CD14-positive monocyte (primary cell): ENCODE measurements at regions not wholly inside any gene's neighbourhood (a gene's known extent, or its start where the extent isn't known, plus 50 kb on each side); places are given as distances from the start of the nearest gene placed in this dataset.

ENCODE experiments used
- DNase-seq, 3 donors: peaks; one replicate each; pipeline ENCODE4 v3.0.0-alpha.2; 2011 to 2022
- H2AFZ ChIP-seq: 2 replicates; pipeline ENCODE4 v1.6.0; 2012; ENCODE audit warnings: mild to moderate bottlenecking, low read depth, low read length, inconsistent platforms; ENCODE audit not compliant: insufficient read depth, poor library complexity, severe bottlenecking
- H3K27ac ChIP-seq, 2 donors: 1 replicate in 1 of 2; 2 replicates in 1 of 2; pipeline ENCODE4 v1.5.1; 2012 to 2013; ENCODE audit warnings: low read length in 2 of 2, control low read depth in 1 of 2, inconsistent platforms in 1 of 2, low read depth in 1 of 2, mild to moderate bottlenecking in 1 of 2
- H3K27me3 ChIP-seq, 2 donors: one replicate each; pipeline versions ENCODE4 v1.6.0 to v1.6.1; 2011 to 2013; ENCODE audit warnings: low read length in 2 of 2; ENCODE audit not compliant: control insufficient read depth in 2 of 2, insufficient read depth in 2 of 2
- H3K36me3 ChIP-seq, 2 donors: replicated peaks in 1 of 2; 1 replicate in 1 of 2; 2 replicates in 1 of 2; pipeline versions ENCODE4 v1.5.1 to v1.6.1; 2012 to 2013; ENCODE audit warnings: low read length in 2 of 2, control low read depth in 1 of 2, inconsistent platforms in 1 of 2, mild to moderate bottlenecking in 1 of 2; ENCODE audit not compliant: insufficient read depth in 2 of 2, control insufficient read depth in 1 of 2
- H3K4me1 ChIP-seq, 2 donors: 1 replicate in 1 of 2; 2 replicates in 1 of 2; pipeline versions ENCODE4 v1.5.1 to v1.6.1; 2012 to 2013; ENCODE audit warnings: low read length in 2 of 2, control low read depth in 1 of 2, inconsistent platforms in 1 of 2, mild to moderate bottlenecking in 1 of 2, moderate library complexity in 1 of 2; ENCODE audit not compliant: insufficient read depth in 2 of 2, control insufficient read depth in 1 of 2
- H3K4me2 ChIP-seq: replicated peaks from 2 replicates; pipeline ENCODE3; 2012; ENCODE audit warnings: low read length, moderate library complexity, mild to moderate bottlenecking; ENCODE audit not compliant: poor library complexity, severe bottlenecking; ENCODE audit errors: extremely low read depth
- H3K4me3 ChIP-seq, 3 experiments: fragments of 200-600 bp in 1 of 3; sonication (generic) in 1 of 3; replicated peaks in 1 of 3; 1 replicate in 2 of 3; 2 replicates in 1 of 3; pipeline ENCODE4 v1.5.1; 2011 to 2013; ENCODE audit warnings: low read length in 3 of 3, mild to moderate bottlenecking in 3 of 3, control low read depth in 2 of 3, low read depth in 2 of 3, inconsistent platforms in 1 of 3, moderate library complexity in 1 of 3
- H3K79me2 ChIP-seq: 2 replicates; pipeline ENCODE4 v1.6.0; 2012; ENCODE audit warnings: mild to moderate bottlenecking, control low read depth, inconsistent platforms, low read length, moderate library complexity; ENCODE audit not compliant: insufficient read depth
- H3K9ac ChIP-seq: 2 replicates; pipeline ENCODE4 v1.6.0; 2017; ENCODE audit warnings: low read length, mild to moderate bottlenecking; ENCODE audit not compliant: insufficient read depth, poor library complexity, severe bottlenecking
- H3K9me3 ChIP-seq, 2 donors: replicated peaks in 1 of 2; 1 replicate in 1 of 2; 2 replicates in 1 of 2; pipeline versions ENCODE4 v1.5.1 to v1.6.1; 2012 to 2013; ENCODE audit warnings: low read length in 2 of 2, control low read depth in 1 of 2; ENCODE audit not compliant: control insufficient read depth in 1 of 2, insufficient read depth in 1 of 2
- H4K20me1 ChIP-seq: 2 replicates; pipeline ENCODE4 v1.6.0; 2012; ENCODE audit warnings: mild to moderate bottlenecking, low read length, control low read depth, moderate library complexity; ENCODE audit not compliant: insufficient read depth
- H3K27ac Mint-ChIP-seq, 7 donors: one replicate each; pipeline ENCODE4 v1.8.0; 2020; ENCODE audit warnings: mild to moderate bottlenecking in 7 of 7, mixed read lengths in 7 of 7, moderate library complexity in 6 of 7, inconsistent platforms in 2 of 7
- H3K27me3 Mint-ChIP-seq, 3 donors: one replicate each; pipeline ENCODE4 v1.8.0; 2021 to 2022; ENCODE audit warnings: low read depth in 3 of 3, mild to moderate bottlenecking in 3 of 3, mixed read lengths in 3 of 3, moderate library complexity in 3 of 3, inconsistent platforms in 1 of 3
- H3K36me3 Mint-ChIP-seq, 2 donors: one replicate each; pipeline ENCODE4 v1.8.0; 2020; ENCODE audit warnings: mixed read lengths in 2 of 2, inconsistent platforms in 1 of 2, mild to moderate bottlenecking in 1 of 2
- H3K4me1 Mint-ChIP-seq: one replicate; pipeline ENCODE4 v1.8.0; 2020; ENCODE audit warnings: mild to moderate bottlenecking, mixed read lengths
- H3K4me3 Mint-ChIP-seq, 2 donors: one replicate each; pipeline ENCODE4 v1.8.0; 2020; ENCODE audit warnings: mild to moderate bottlenecking in 2 of 2, mixed read lengths in 2 of 2, moderate library complexity in 1 of 2
- H3K9me3 Mint-ChIP-seq, 7 donors: one replicate each; pipeline ENCODE4 v1.8.0; 2020 to 2022; ENCODE audit warnings: mixed read lengths in 7 of 7, mild to moderate bottlenecking in 6 of 7, moderate library complexity in 6 of 7, inconsistent platforms in 2 of 7
- CTCF ChIP-seq: fragments of 200-600 bp; IDR thresholded peaks from one replicate; pipeline ENCODE4 v1.8.0; 2022; ENCODE audit warnings: antibody characterized with exemption, mild to moderate bottlenecking
- WGBS: methylation state at CpG from one replicate; pipeline ENCODE4 v1.1.5; 2013; ENCODE audit warnings: missing lambda C conversion rate; ENCODE audit not compliant: insufficient coverage; 5-methylcytosine and 5-hydroxymethylcytosine counted together
- intact Hi-C, 2 donors: fragments of 100-400 bp; cut with micrococcal nuclease; formaldehyde crosslinking; loops; one replicate each; pipeline versions ENCODE4 v1.15.0 to v1.15.1; 2023

GRCh38 chr3:111282024-111282423, 210.4 kb downstream of the NECTIN3 start:
- Mint-ChIP-seq H3K36me3 (no peaks in the 10 kb centered on the region), H3K4me1 (no peaks in the 10 kb centered on the region), H3K27ac (no peak overlapping the region), H3K27me3 (no peaks in the 10 kb centered on the region), H3K4me3 (no peak overlapping the region), H3K9me3 (peaks cover 0 to 2% (median 0%) of the 10 kb centered on the region in 7 donors)
- Histone ChIP-seq H3K27ac (no peak overlapping the region), H3K9ac (no peak overlapping the region), H3K27me3 (no peaks in the 10 kb centered on the region), H2AFZ (no peak overlapping the region), H3K79me2 (no peaks in the 10 kb centered on the region), H3K4me2 (no peak overlapping the region), H3K4me3 (no peak overlapping the region), H3K9me3 (no peaks in the 10 kb centered on the region), H3K4me1 (no peaks in the 10 kb centered on the region), H4K20me1 (no peaks in the 10 kb centered on the region), H3K36me3 (no peaks in the 10 kb centered on the region)
- DNase-seq, result no peak
- intact Hi-C loops, result no loop called here
- TF ChIP-seq CTCF, result no peak
- 84% methylated on average over 6 of the region's 6 CpGs for WGBS

- H3K4me1 Mint-ChIP-seq, result no peaks in the 10 kb centered on the region
- H3K36me3 Mint-ChIP-seq, result no peaks in the 10 kb centered on the region
- TF ChIP-seq CTCF, result no peak
- Histone ChIP-seq H3K27ac (no peak overlapping the region), H3K4me1 (no peaks in the 10 kb centered on the region), H3K9me3 (no peaks in the 10 kb centered on the region), H3K4me2 (no peak overlapping the region), H3K9ac (no peak overlapping the region), H2AFZ (no peak overlapping the region), H3K36me3 (no peaks in the 10 kb centered on the region), H3K27me3 (no peaks in the 10 kb centered on the region), H3K4me3 (no peak overlapping the region), H3K79me2 (no peaks in the 10 kb centered on the region), H4K20me1 (no peaks in the 10 kb centered on the region)
- intact Hi-C loops, result no loop called here
- DNase-seq, result no peak
- no peak overlapping the region for H3K4me3 Mint-ChIP-seq
- H3K9me3 Mint-ChIP-seq, result peaks cover 0 to 2% (median 0%) of the 10 kb centered on the region in 7 donors
- H3K27ac Mint-ChIP-seq, result no peak overlapping the region
- no peaks in the 10 kb centered on the region for H3K27me3 Mint-ChIP-seq
- no CpG with 5 or more reads among the region's 4 CpGs for WGBS
Measured at GRCh38 chr3:111283165-111283564, 211.5 kb downstream of the NECTIN3 start.
